Body of pancreas (tissue), 4 donors: ENCODE measurements at regions not wholly inside any gene's neighbourhood (a gene's known extent, or its start where the extent isn't known, plus 50 kb on each side); places are given as distances from the start of the nearest gene placed in this dataset.

Experiments
- POLR2A ChIP-seq, 3 donors: fragments of 450-650 bp; IDR thresholded peaks; one replicate each; pipeline ENCODE4 v1.6.1; 2016; ENCODE audit warnings: antibody characterized with exemption in 3 of 3, mild to moderate bottlenecking in 2 of 3
- TF ChIP-seq, protein P1 (sequence below), 7 experiments: fragments of 450-650 bp in 4 of 7; fragments of 200-600 bp in 3 of 7; sonication (generic) in 3 of 7; IDR thresholded peaks; one replicate each; pipeline ENCODE4 v1.5.1; 2016 to 2019; ENCODE audit warnings: antibody characterized with exemption in 7 of 7

DNA sequence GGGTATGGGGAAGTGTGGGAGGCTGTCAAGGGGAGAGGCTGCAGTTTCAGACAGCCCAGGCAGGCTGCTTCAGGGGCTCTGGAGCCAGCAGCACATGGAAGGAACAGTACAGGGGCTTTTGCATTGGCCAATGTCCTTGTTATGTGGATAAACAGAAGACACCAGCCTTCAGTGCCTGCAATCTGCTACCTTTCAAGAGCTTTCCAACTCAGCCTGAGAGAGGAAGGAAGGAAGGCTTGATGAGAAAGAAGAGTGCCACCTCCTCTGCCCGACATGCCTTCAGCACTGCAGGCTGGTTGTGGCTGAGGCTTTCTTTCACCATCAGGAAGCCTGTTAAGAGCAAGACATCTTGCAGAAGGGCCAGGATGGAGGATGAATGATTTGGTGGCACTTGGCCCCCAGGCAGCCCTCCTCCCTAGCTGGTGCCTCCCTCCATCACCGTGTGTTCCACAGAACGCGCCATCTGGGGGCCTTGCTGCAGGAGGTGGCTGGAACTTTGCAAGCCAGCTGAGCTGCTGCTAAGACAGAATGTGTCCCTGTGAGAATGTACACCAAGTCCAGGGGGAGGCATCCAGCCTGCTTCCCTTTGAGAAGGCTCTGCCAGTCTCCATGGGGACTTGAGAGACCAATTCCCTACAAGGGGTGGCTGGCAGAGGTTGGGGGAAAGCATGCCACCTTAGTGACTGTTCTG, 372.4 kb upstream of the PROX1 start:
- TF ChIP-seq, protein P1, sequence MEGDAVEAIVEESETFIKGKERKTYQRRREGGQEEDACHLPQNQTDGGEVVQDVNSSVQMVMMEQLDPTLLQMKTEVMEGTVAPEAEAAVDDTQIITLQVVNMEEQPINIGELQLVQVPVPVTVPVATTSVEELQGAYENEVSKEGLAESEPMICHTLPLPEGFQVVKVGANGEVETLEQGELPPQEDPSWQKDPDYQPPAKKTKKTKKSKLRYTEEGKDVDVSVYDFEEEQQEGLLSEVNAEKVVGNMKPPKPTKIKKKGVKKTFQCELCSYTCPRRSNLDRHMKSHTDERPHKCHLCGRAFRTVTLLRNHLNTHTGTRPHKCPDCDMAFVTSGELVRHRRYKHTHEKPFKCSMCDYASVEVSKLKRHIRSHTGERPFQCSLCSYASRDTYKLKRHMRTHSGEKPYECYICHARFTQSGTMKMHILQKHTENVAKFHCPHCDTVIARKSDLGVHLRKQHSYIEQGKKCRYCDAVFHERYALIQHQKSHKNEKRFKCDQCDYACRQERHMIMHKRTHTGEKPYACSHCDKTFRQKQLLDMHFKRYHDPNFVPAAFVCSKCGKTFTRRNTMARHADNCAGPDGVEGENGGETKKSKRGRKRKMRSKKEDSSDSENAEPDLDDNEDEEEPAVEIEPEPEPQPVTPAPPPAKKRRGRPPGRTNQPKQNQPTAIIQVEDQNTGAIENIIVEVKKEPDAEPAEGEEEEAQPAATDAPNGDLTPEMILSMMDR (IDR thresholded peaks at IDR 0.05): no peak
- TF ChIP-seq POLR2A (IDR thresholded peaks at IDR 0.05): no peak
